DND-41 (cell line): ENCODE measurements at regions not wholly inside any gene's neighbourhood (a gene's known extent, or its start where the extent isn't known, plus 50 kb on each side); places are given as distances from the start of the nearest gene placed in this dataset.

Experiments used
- ATAC-seq: fragments of 200-7000 bp; cut with Tn5 transposase; 3 replicates; pipeline ENCODE4 v1.9.1; 2021; ENCODE audit warnings: low read depth; ENCODE audit not compliant: insufficient read depth
- DNase-seq: peaks from one replicate; pipeline ENCODE4 v3.0.0-alpha.2; 2020
- H2AFZ ChIP-seq: 2 replicates; pipeline ENCODE4 v1.6.0; 2012; ENCODE audit warnings: low read depth, low read length
- H3K27ac ChIP-seq: 2 replicates; pipeline ENCODE4 v1.5.1; 2012; ENCODE audit warnings: low read length, inconsistent platforms
- H3K27me3 ChIP-seq: fragments of 200-600 bp; sonication (generic); 2 replicates; pipeline ENCODE4 v1.6.0; 2012; ENCODE audit warnings: low read length, mild to moderate bottlenecking, inconsistent platforms; ENCODE audit not compliant: insufficient read depth, poor library complexity
- H3K36me3 ChIP-seq: 2 replicates; pipeline ENCODE4 v1.5.1; 2012; ENCODE audit warnings: low read length, inconsistent platforms; ENCODE audit not compliant: insufficient read depth
- H3K4me1 ChIP-seq: 2 replicates; pipeline ENCODE4 v1.5.1; 2012; ENCODE audit warnings: mild to moderate bottlenecking, low read length; ENCODE audit not compliant: insufficient read depth
- H3K4me2 ChIP-seq: 2 replicates; pipeline ENCODE4 v1.6.0; 2012; ENCODE audit warnings: mild to moderate bottlenecking, moderate library complexity, low read length, inconsistent platforms; ENCODE audit not compliant: insufficient read depth
- H3K4me3 ChIP-seq, 2 experiments: fragments of 200-600 bp in 1 of 2; shearing (Covaris generic) in 1 of 2; 2 replicates each; pipeline ENCODE4 v1.5.1; 2012 to 2016; ENCODE audit warnings: inconsistent platforms in 2 of 2, low read length in 2 of 2, mild to moderate bottlenecking in 2 of 2, low read depth in 1 of 2, moderate library complexity in 1 of 2
- H3K79me2 ChIP-seq: 2 replicates; pipeline ENCODE4 v1.6.0; 2012; ENCODE audit warnings: low read length, inconsistent platforms; ENCODE audit not compliant: insufficient read depth
- H3K9ac ChIP-seq: 2 replicates; pipeline ENCODE4 v1.6.0; 2012; ENCODE audit warnings: low read depth, mild to moderate bottlenecking, inconsistent platforms, low read length, moderate library complexity
- H3K9me3 ChIP-seq: 2 replicates; pipeline ENCODE4 v1.5.1; 2012; ENCODE audit warnings: low read length, moderate library complexity, mild to moderate bottlenecking, inconsistent platforms; ENCODE audit not compliant: insufficient read depth, severe bottlenecking
- H4K20me1 ChIP-seq: 2 replicates; pipeline ENCODE4 v1.6.0; 2012; ENCODE audit warnings: low read length; ENCODE audit not compliant: insufficient read depth
- CTCF ChIP-seq: IDR thresholded peaks from 2 replicates; pipeline ENCODE4 v1.5.1; 2012; ENCODE audit warnings: borderline replicate concordance, low read length, moderate library complexity, mild to moderate bottlenecking; ENCODE audit not compliant: poor library complexity, severe bottlenecking; ENCODE audit errors: extremely low read depth
- EZH2 ChIP-seq: IDR thresholded peaks from 3 replicates; pipeline ENCODE4 v1.6.1; 2012; ENCODE audit warnings: borderline replicate concordance, low read depth, mild to moderate bottlenecking, moderate library complexity, low read length, inconsistent platforms; ENCODE audit not compliant: severe bottlenecking

- no peak overlapping the region for H3K4me2 ChIP-seq
- H3K36me3 ChIP-seq = no peaks in the 10 kb centered on the region
- ATAC-seq (no peak), DNase-seq (no peak)
- no peak overlapping the region for H2AFZ ChIP-seq
- H3K9me3 ChIP-seq = no peaks in the 10 kb centered on the region
- H3K4me3 ChIP-seq = no peak overlapping the region
- H4K20me1 ChIP-seq = no peaks in the 10 kb centered on the region
- H3K4me1 ChIP-seq = no peaks in the 10 kb centered on the region
- no peak overlapping the region for H3K27ac ChIP-seq
- H3K27me3 ChIP-seq = no peaks in the 10 kb centered on the region
- H3K9ac ChIP-seq = no peak overlapping the region
- H3K79me2 ChIP-seq = no peaks in the 10 kb centered on the region
- TF ChIP-seq CTCF = no peak
- TF ChIP-seq EZH2 = no peak
Observed at GRCh38 chr3:30181178-30181465, 425.3 kb upstream of the TGFBR2 start.

GRCh38 chr3:30181581-30181980 is 424.8 kb upstream of the TGFBR2 start:
- H3K4me1 ChIP-seq = no peaks in the 10 kb centered on the region
- H3K4me2 ChIP-seq = no peak overlapping the region
- H3K9ac ChIP-seq = no peak overlapping the region
- TF ChIP-seq EZH2 (no peak), CTCF (no peak)
- H3K27me3 ChIP-seq = no peaks in the 10 kb centered on the region
- ATAC-seq (no peak), DNase-seq (no peak)
- H3K27ac ChIP-seq = no peak overlapping the region
- H3K79me2 ChIP-seq = no peaks in the 10 kb centered on the region
- H3K36me3 ChIP-seq = no peaks in the 10 kb centered on the region
- H2AFZ ChIP-seq = no peak overlapping the region
- H3K4me3 ChIP-seq = no peak overlapping the region
- no peaks in the 10 kb centered on the region for H4K20me1 ChIP-seq
- no peaks in the 10 kb centered on the region for H3K9me3 ChIP-seq

DNA sequence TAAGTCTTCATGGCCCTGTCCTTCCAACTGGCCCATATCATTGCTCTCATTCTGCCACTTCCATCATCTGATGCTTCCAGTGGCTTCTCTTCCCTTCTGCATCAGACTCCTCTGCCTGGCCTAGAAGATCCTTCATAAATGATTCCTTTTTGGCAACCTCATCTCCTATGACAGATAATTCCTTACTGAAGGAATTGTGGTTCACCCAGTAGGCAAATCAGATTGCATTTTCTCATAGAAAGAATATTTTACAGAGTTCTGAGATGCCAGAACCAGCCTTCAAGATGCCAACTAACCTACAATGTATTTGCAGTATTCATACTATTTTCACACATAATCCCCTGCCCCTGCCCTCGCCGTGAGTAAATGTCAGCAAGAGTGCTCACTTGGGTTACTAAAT is 423.0 kb upstream of the TGFBR2 start:
- ATAC-seq (no peak), DNase-seq (no peak)
- no peak overlapping the region for H3K4me2 ChIP-seq
- no peak for TF ChIP-seq EZH2
- TF ChIP-seq CTCF = no peak
- no peak overlapping the region for H3K27ac ChIP-seq
- H3K79me2 ChIP-seq = no peaks in the 10 kb centered on the region
- no peaks in the 10 kb centered on the region for H3K36me3 ChIP-seq
- H3K27me3 ChIP-seq = no peaks in the 10 kb centered on the region
- H3K9me3 ChIP-seq = no peaks in the 10 kb centered on the region
- no peak overlapping the region for H3K9ac ChIP-seq
- H3K4me3 ChIP-seq = no peak overlapping the region
- no peaks in the 10 kb centered on the region for H4K20me1 ChIP-seq
- H2AFZ ChIP-seq = no peak overlapping the region
- no peaks in the 10 kb centered on the region for H3K4me1 ChIP-seq
